PFSK-1 (cell line): ENCODE measurements at regions not wholly inside any gene's neighbourhood (a gene's known extent, or its start where the extent isn't known, plus 50 kb on each side); places are given as distances from the start of the nearest gene placed in this dataset.

Experiments used
- FOXP2 ChIP-seq: optimal IDR thresholded peaks from 2 replicates; pipeline ENCODE3; 2011; ENCODE audit warnings: borderline replicate concordance, control low read depth, inconsistent platforms; ENCODE audit not compliant: insufficient read depth; ENCODE audit errors: extremely low read length, extremely low read depth
- POLR2AphosphoS5 ChIP-seq: IDR thresholded peaks from 2 replicates; pipeline ENCODE4 v1.6.1; 2012; ENCODE audit warnings: low read depth, mild to moderate bottlenecking, control low read depth, low read length, moderate library complexity
- SIN3A ChIP-seq: IDR thresholded peaks from 2 replicates; pipeline ENCODE4 v1.6.1; 2012; ENCODE audit warnings: mild to moderate bottlenecking, low read length, moderate library complexity, borderline replicate concordance; ENCODE audit not compliant: insufficient read depth
- TAF1 ChIP-seq: IDR thresholded peaks from 2 replicates; pipeline ENCODE4 v1.6.1; 2012; ENCODE audit warnings: low read length, control low read depth, borderline replicate concordance; ENCODE audit not compliant: insufficient read depth
- TF ChIP-seq, protein P1 (sequence below), 2 experiments: IDR thresholded peaks; 2 replicates each; pipeline versions ENCODE4 v1.6.1 to v1.8.0; 2011 to 2012; ENCODE audit warnings: low read depth in 2 of 2, low read length in 2 of 2, control low read depth in 1 of 2, inconsistent platforms in 1 of 2, mild to moderate bottlenecking in 1 of 2, moderate library complexity in 1 of 2; ENCODE audit not compliant: insufficient read depth in 1 of 2

DNA sequence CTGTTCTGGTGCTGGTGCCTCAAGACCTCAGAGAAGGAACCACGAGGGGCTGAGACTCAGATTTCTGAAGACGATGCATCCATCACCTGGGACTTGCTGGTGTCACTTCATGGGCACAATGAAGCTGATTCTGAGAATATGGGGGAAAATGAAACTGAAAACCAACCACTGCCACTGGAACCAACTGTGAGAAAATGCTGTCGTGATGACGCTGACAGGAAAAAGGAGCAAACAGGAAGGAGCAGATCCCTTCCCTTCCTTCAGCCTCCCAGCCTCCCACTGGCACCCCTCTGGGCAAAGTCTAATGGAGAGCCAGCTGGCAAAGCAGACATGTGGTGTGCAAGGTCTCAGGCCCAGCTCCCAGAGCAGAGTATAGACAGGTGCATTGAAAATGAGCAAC lies 109.7 kb downstream of the FOXI3 start:
- TF ChIP-seq POLR2AphosphoS5 (no peak), TAF1 (no peak), SIN3A (no peak), FOXP2 (no peak)
- TF ChIP-seq, protein P1, sequence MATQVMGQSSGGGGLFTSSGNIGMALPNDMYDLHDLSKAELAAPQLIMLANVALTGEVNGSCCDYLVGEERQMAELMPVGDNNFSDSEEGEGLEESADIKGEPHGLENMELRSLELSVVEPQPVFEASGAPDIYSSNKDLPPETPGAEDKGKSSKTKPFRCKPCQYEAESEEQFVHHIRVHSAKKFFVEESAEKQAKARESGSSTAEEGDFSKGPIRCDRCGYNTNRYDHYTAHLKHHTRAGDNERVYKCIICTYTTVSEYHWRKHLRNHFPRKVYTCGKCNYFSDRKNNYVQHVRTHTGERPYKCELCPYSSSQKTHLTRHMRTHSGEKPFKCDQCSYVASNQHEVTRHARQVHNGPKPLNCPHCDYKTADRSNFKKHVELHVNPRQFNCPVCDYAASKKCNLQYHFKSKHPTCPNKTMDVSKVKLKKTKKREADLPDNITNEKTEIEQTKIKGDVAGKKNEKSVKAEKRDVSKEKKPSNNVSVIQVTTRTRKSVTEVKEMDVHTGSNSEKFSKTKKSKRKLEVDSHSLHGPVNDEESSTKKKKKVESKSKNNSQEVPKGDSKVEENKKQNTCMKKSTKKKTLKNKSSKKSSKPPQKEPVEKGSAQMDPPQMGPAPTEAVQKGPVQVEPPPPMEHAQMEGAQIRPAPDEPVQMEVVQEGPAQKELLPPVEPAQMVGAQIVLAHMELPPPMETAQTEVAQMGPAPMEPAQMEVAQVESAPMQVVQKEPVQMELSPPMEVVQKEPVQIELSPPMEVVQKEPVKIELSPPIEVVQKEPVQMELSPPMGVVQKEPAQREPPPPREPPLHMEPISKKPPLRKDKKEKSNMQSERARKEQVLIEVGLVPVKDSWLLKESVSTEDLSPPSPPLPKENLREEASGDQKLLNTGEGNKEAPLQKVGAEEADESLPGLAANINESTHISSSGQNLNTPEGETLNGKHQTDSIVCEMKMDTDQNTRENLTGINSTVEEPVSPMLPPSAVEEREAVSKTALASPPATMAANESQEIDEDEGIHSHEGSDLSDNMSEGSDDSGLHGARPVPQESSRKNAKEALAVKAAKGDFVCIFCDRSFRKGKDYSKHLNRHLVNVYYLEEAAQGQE (IDR thresholded peaks at IDR 0.05; ENCODE audit: insufficient read depth in 1 of 2, low read depth in 2 of 2, low read length in 2 of 2), result no peak
